Endothelial cell of umbilical vein (primary cell): ENCODE measurements at regions not wholly inside any gene's neighbourhood (a gene's known extent, or its start where the extent isn't known, plus 50 kb on each side); places are given as distances from the start of the nearest gene placed in this dataset.

Experiments used
- BruUV-seq: library from RNA; stranded (reverse); fragments of 400-500 nt; replicated peaks from 2 replicates; lab custom pipeline; 2021; lab: Mats Ljungman, UMichigan
- CTCF ChIA-PET: fragments of 300-600, 350-600 bp; sonication (Branson Sonifier 250); formaldehyde crosslinking; loops from one replicate; lab custom pipeline; 2021; ENCODE audit warnings: antibody characterized with exemption, inconsistent platforms; lab: Charles Lee
- POLR2A ChIA-PET: fragments of 300-600, 350-600 bp; sonication (Branson Sonifier 250); formaldehyde crosslinking; loops from one replicate; lab custom pipeline; 2021; ENCODE audit warnings: antibody characterized with exemption, inconsistent platforms; lab: Charles Lee
- DNase-seq: peaks from one replicate; pipeline ENCODE4 v3.0.0-alpha.2; 2011; ENCODE audit warnings: low read depth, low spot score
- FAIRE-seq: peaks from 2 replicates; lab custom pipeline; 2011; peaks lifted over from hg19 to GRCh38; lab: Jason Lieb, UNC
- H2AFZ ChIP-seq: 2 replicates; pipeline ENCODE4 v1.6.0; 2012; ENCODE audit warnings: low read depth, low read length, control low read depth, inconsistent platforms
- H3K27ac ChIP-seq: 2 replicates; pipeline ENCODE4 v1.5.1; 2011; ENCODE audit warnings: low read depth, mild to moderate bottlenecking, control low read depth, low read length, moderate library complexity; ENCODE audit not compliant: insufficient read depth
- H3K27me3 ChIP-seq, 2 experiments: 2 replicates each; pipeline versions ENCODE4 v1.6.0 to v1.6.1; 2011; ENCODE audit warnings: low read length in 2 of 2, mixed read lengths in 1 of 2; ENCODE audit not compliant: control insufficient read depth in 2 of 2, insufficient read depth in 2 of 2
- H3K36me3 ChIP-seq, 2 experiments: 2 replicates in 1 of 2; 3 replicates in 1 of 2; pipeline ENCODE4 v1.5.1; 2011; ENCODE audit warnings: low read length in 2 of 2, mild to moderate bottlenecking in 1 of 2, moderate library complexity in 1 of 2; ENCODE audit not compliant: control insufficient read depth in 2 of 2, insufficient read depth in 2 of 2; ENCODE audit errors: extremely low read depth in 1 of 2
- H3K4me1 ChIP-seq: 3 replicates; pipeline ENCODE4 v1.5.1; 2011; ENCODE audit warnings: mild to moderate bottlenecking, low read length; ENCODE audit not compliant: control insufficient read depth, insufficient read depth; ENCODE audit errors: extremely low read depth
- H3K4me2 ChIP-seq: 2 replicates; pipeline ENCODE4 v1.6.1; 2011; ENCODE audit warnings: low read length, control low read depth, mixed read lengths; ENCODE audit not compliant: insufficient read depth
- H3K4me3 ChIP-seq, 3 experiments: fragments of 200-600 bp in 1 of 3; sonication (generic), shearing (Covaris generic) in 1 of 3; replicated peaks in 1 of 3; 2 replicates each; pipeline ENCODE4 v1.5.1; 2011 to 2016; ENCODE audit warnings: control low read depth in 3 of 3, low read length in 3 of 3, mild to moderate bottlenecking in 2 of 3, inconsistent platforms in 1 of 3, low read depth in 1 of 3, moderate library complexity in 1 of 3; ENCODE audit not compliant: insufficient read depth in 1 of 3
- H3K79me2 ChIP-seq: 2 replicates; pipeline ENCODE4 v1.6.0; 2012; ENCODE audit warnings: low read length, inconsistent platforms; ENCODE audit not compliant: control insufficient read depth, insufficient read depth
- H3K9ac ChIP-seq: replicated peaks from 2 replicates; pipeline ENCODE3; 2011; ENCODE audit warnings: low read length, control low read depth; ENCODE audit not compliant: insufficient read depth; ENCODE audit errors: extremely low read depth
- H3K9me1 ChIP-seq: replicated peaks from 3 replicates; pipeline ENCODE4 v1.6.0; 2011; ENCODE audit warnings: mild to moderate bottlenecking, low read length; ENCODE audit not compliant: control insufficient read depth, insufficient read depth; ENCODE audit errors: extremely low read depth
- H3K9me3 ChIP-seq: replicated peaks from 2 replicates; pipeline ENCODE4 v1.5.1; 2012; ENCODE audit warnings: low read length, inconsistent platforms; ENCODE audit not compliant: control insufficient read depth, insufficient read depth
- H4K20me1 ChIP-seq: replicated peaks from 2 replicates; pipeline ENCODE3; 2011; ENCODE audit warnings: mild to moderate bottlenecking, low read length; ENCODE audit not compliant: control insufficient read depth, insufficient read depth; ENCODE audit errors: extremely low read depth
- EZH2 ChIP-seq: IDR thresholded peaks from 2 replicates; pipeline ENCODE4 v1.6.1; 2012; ENCODE audit warnings: borderline replicate concordance, low read depth, mild to moderate bottlenecking, moderate library complexity, low read length, inconsistent platforms; ENCODE audit not compliant: severe bottlenecking
- FOS ChIP-seq: IDR thresholded peaks from 2 replicates; pipeline ENCODE4 v1.6.1; 2011; ENCODE audit warnings: mild to moderate bottlenecking, low read length, moderate library complexity, borderline replicate concordance; ENCODE audit not compliant: insufficient read depth
- GATA2 ChIP-seq: IDR thresholded peaks from 2 replicates; pipeline ENCODE4 v1.7.0; 2011; ENCODE audit warnings: low read depth, mild to moderate bottlenecking, moderate library complexity, mixed read lengths, low read length; ENCODE audit not compliant: insufficient read length, insufficient read depth
- JUN ChIP-seq: IDR thresholded peaks from 2 replicates; pipeline ENCODE4 v1.6.1; 2011; ENCODE audit warnings: borderline replicate concordance, low read depth; ENCODE audit not compliant: insufficient read length, insufficient read depth
- MYC ChIP-seq: IDR thresholded peaks from one replicate; pipeline ENCODE4 v1.6.1; 2011; ENCODE audit warnings: mild to moderate bottlenecking, low read depth, low read length
- POLR2A ChIP-seq: IDR thresholded peaks from 2 replicates; pipeline ENCODE4 v1.6.1; 2012; ENCODE audit warnings: low read depth, mild to moderate bottlenecking, control low read depth, low read length
- POLR2AphosphoS5 ChIP-seq: IDR thresholded peaks from 2 replicates; pipeline ENCODE4 v1.6.1; 2012; ENCODE audit warnings: low read depth, mild to moderate bottlenecking, control low read depth, low read length, moderate library complexity; ENCODE audit not compliant: insufficient read depth
- dilution Hi-C: fragments of 300-500 bp; cut with MboI; formaldehyde crosslinking; loops from one replicate; pipeline ENCODE4 v1.15.0; 2019; ENCODE audit warnings: low sequenced_read_pairs; ENCODE audit not compliant: extremely low pct_ligation_motif_present
- intact Hi-C: fragments of 100-400 bp; cut with micrococcal nuclease; formaldehyde crosslinking; loops from one replicate; pipeline ENCODE4 v1.10.0; 2022
- TF ChIP-seq, protein P1 (sequence below): IDR thresholded peaks from 2 replicates; pipeline ENCODE4 v1.6.1; 2011; ENCODE audit not compliant: insufficient read depth, insufficient read length
- TF ChIP-seq, protein P2 (sequence below), 2 donors: IDR thresholded peaks; 1 replicate in 1 of 2; 2 replicates in 1 of 2; pipeline ENCODE4 v1.5.1; 2011; ENCODE audit warnings: low read length in 2 of 2, mild to moderate bottlenecking in 2 of 2, moderate library complexity in 2 of 2, control low read depth in 1 of 2, inconsistent platforms in 1 of 2, low read depth in 1 of 2; ENCODE audit not compliant: insufficient read depth in 1 of 2; ENCODE audit errors: extremely low read depth in 1 of 2

DNA sequence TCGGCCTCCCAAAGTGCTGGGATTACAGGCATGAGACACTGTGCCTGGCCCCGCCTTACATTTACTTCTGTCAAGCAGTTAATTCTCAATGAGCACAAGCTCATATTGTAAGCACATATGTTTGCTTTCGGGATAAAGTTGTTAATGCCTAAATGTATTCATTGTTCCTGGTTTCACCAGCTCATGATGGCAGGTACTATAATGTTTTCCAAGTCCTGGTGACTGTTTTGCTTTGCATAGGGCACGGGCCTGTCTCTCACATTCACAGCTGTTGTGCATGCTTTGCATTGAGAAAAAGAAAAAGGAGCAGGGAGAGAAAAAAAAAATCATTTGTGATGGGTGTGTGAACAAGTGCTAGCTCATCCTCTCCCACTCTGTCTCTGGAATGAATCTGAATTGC is 661.2 kb upstream of the TENM3 start:
- no TSS peak for BruUV-seq
- Histone ChIP-seq H3K79me2 (no peaks in the 10 kb centered on the region), H3K4me3 (no peak overlapping the region), H2AFZ (no peak overlapping the region), H3K9ac (no peak overlapping the region), H4K20me1 (no peaks in the 10 kb centered on the region), H3K36me3 (no peaks in the 10 kb centered on the region), H3K9me1 (no peaks in the 10 kb centered on the region), H3K27me3 (no peaks in the 10 kb centered on the region), H3K27ac (no peak overlapping the region), H3K4me1 (no peaks in the 10 kb centered on the region), H3K4me2 (no peak overlapping the region), H3K9me3 (peaks cover 2% of the 10 kb centered on the region)
- TF ChIP-seq POLR2AphosphoS5, result no peak
- no peak for TF ChIP-seq POLR2A
- TF ChIP-seq, protein P1, sequence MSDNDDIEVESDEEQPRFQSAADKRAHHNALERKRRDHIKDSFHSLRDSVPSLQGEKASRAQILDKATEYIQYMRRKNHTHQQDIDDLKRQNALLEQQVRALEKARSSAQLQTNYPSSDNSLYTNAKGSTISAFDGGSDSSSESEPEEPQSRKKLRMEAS, result no peak
- no peak for TF ChIP-seq GATA2
- no peak for TF ChIP-seq FOS
- no peak for TF ChIP-seq MYC
- TF ChIP-seq, protein P2, sequence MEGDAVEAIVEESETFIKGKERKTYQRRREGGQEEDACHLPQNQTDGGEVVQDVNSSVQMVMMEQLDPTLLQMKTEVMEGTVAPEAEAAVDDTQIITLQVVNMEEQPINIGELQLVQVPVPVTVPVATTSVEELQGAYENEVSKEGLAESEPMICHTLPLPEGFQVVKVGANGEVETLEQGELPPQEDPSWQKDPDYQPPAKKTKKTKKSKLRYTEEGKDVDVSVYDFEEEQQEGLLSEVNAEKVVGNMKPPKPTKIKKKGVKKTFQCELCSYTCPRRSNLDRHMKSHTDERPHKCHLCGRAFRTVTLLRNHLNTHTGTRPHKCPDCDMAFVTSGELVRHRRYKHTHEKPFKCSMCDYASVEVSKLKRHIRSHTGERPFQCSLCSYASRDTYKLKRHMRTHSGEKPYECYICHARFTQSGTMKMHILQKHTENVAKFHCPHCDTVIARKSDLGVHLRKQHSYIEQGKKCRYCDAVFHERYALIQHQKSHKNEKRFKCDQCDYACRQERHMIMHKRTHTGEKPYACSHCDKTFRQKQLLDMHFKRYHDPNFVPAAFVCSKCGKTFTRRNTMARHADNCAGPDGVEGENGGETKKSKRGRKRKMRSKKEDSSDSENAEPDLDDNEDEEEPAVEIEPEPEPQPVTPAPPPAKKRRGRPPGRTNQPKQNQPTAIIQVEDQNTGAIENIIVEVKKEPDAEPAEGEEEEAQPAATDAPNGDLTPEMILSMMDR (IDR thresholded peaks at IDR 0.05; ENCODE audit: extremely low read depth in 1 of 2, insufficient read depth in 1 of 2, low read depth in 1 of 2, low read length in 2 of 2), result no peak
- TF ChIP-seq EZH2, result no peak
- TF ChIP-seq JUN, result no peak
- ChIA-PET CTCF (no interaction called here), POLR2A (no interaction called here)
- DNase-seq, result no peak
- no peak for FAIRE-seq
- dilution Hi-C loops, result no loop called here
- intact Hi-C loops, result no loop called here
